Transverse colon (tissue), 4 donors: ENCODE measurements at regions not wholly inside any gene's neighbourhood (a gene's known extent, or its start where the extent isn't known, plus 50 kb on each side); places are given as distances from the start of the nearest gene placed in this dataset.

Experiments
- DNase-seq: peaks from one replicate; pipeline ENCODE4 v3.0.0-alpha.2; 2019
- H3K27ac ChIP-seq, 4 donors: fragments of 200-600 bp; sonication (generic); 2 replicates each; pipeline ENCODE4 v1.5.1; 2016 to 2018; ENCODE audit warnings: inconsistent platforms in 4 of 4
- H3K27me3 ChIP-seq: fragments of 200-600 bp; sonication (generic); 2 replicates; pipeline ENCODE4 v1.5.1; 2017; ENCODE audit warnings: inconsistent platforms
- H3K36me3 ChIP-seq, 4 donors: fragments of 200-600 bp; sonication (generic); 2 replicates each; pipeline ENCODE4 v1.5.1; 2017 to 2019; ENCODE audit warnings: inconsistent platforms in 4 of 4
- H3K4me1 ChIP-seq, 4 donors: fragments of 200-600 bp; sonication (generic); 2 replicates each; pipeline ENCODE4 v1.5.1; 2017 to 2020; ENCODE audit warnings: inconsistent platforms in 4 of 4
- H3K4me3 ChIP-seq, 4 donors: fragments of 200-600 bp; sonication (generic); 1 replicate in 1 of 4; 2 replicates in 3 of 4; pipeline versions ENCODE4 v1.5.1 to v1.6.1; 2017 to 2019; ENCODE audit warnings: inconsistent platforms in 4 of 4
- H3K9me3 ChIP-seq, 2 donors: fragments of 200-600 bp; sonication (generic); 2 replicates each; pipeline ENCODE4 v1.5.1; 2017 to 2019; ENCODE audit warnings: inconsistent platforms in 2 of 2
- EP300 ChIP-seq: sonication (generic); formaldehyde crosslinking; IDR thresholded peaks from one replicate; pipeline ENCODE4 v1.6.1; 2017; ENCODE audit warnings: antibody characterized with exemption, low read depth
- POLR2A ChIP-seq: fragments of 450-650 bp; IDR thresholded peaks from one replicate; pipeline ENCODE4 v1.6.1; 2016; ENCODE audit warnings: antibody characterized with exemption, mild to moderate bottlenecking, moderate library complexity
- POLR2AphosphoS5 ChIP-seq, 3 donors: sonication (generic); formaldehyde crosslinking; IDR thresholded peaks; one replicate each; pipeline ENCODE4 v1.6.1; 2016; ENCODE audit warnings: antibody characterized with exemption in 3 of 3
- WGBS, 2 donors: methylation state at CpG; one replicate each; pipeline ENCODE4 v1.1.5; 2018; ENCODE audit warnings: low coverage in 1 of 2; 5-methylcytosine and 5-hydroxymethylcytosine counted together
- in situ Hi-C, 4 donors: fragments of 200-750 bp; cut with MboI; loops; one replicate each; pipeline versions ENCODE4 v1.15.0 to v1.15.1; 2017; ENCODE audit warnings: low sequenced_read_pairs in 3 of 4, low pct_ligation_motif_present in 1 of 4, low pct_unique_long_range_greater_than_20kb in 1 of 4
- intact Hi-C: fragments of 100-400 bp; cut with DNase I; formaldehyde crosslinking; loops from one replicate; pipeline ENCODE4 v1.15.1; 2023; ENCODE audit warnings: low total_unique reads
- TF ChIP-seq, protein P1 (sequence below), 5 experiments: fragments of 200-600 bp in 3 of 5; fragments of 450-650 bp in 2 of 5; sonication (generic) in 3 of 5; IDR thresholded peaks; 1 replicate in 2 of 5; 2 replicates in 3 of 5; pipeline ENCODE4 v1.5.1; 2016 to 2017; ENCODE audit warnings: antibody characterized with exemption in 5 of 5, inconsistent platforms in 3 of 5, mild to moderate bottlenecking in 2 of 5, moderate library complexity in 1 of 5

DNA sequence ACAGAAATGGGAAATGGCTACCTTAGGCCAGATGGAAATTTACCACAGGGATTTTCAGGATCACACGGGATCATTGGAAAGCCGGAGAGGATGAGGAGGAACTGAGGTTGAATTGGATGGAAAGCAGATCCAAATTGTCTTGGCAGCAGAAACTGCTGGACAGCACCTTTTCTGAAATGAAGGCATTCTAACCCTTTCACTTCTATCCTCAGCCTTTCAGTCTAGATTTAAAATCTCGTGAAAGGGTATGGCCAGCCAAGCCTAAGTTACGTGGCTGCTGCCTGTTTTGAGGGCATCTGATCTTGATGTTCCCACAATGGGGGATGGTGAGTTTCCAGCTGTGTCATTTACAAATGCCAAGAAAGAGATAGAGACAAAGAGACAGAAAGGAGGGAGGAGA, 358.2 kb downstream of the KIF16B start:
- 35 to 50% methylated on average over 4 of the region's 4 CpGs for WGBS, 2 donors
- Histone ChIP-seq H3K27ac (no peak overlapping the region), H3K27me3 (no peaks in the 10 kb centered on the region), H3K4me1 (no peaks in the 10 kb centered on the region), H3K36me3 (no peaks in the 10 kb centered on the region), H3K9me3 (no peaks in the 10 kb centered on the region), H3K4me3 (no peak overlapping the region)
- DNase-seq = no peak
- TF ChIP-seq POLR2AphosphoS5 (IDR thresholded peaks at IDR 0.05) (no peak), POLR2A (no peak), EP300 (no peak)
- TF ChIP-seq, protein P1, sequence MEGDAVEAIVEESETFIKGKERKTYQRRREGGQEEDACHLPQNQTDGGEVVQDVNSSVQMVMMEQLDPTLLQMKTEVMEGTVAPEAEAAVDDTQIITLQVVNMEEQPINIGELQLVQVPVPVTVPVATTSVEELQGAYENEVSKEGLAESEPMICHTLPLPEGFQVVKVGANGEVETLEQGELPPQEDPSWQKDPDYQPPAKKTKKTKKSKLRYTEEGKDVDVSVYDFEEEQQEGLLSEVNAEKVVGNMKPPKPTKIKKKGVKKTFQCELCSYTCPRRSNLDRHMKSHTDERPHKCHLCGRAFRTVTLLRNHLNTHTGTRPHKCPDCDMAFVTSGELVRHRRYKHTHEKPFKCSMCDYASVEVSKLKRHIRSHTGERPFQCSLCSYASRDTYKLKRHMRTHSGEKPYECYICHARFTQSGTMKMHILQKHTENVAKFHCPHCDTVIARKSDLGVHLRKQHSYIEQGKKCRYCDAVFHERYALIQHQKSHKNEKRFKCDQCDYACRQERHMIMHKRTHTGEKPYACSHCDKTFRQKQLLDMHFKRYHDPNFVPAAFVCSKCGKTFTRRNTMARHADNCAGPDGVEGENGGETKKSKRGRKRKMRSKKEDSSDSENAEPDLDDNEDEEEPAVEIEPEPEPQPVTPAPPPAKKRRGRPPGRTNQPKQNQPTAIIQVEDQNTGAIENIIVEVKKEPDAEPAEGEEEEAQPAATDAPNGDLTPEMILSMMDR (IDR thresholded peaks at IDR 0.05) = no peak
- in situ Hi-C loops = no loop called here
- intact Hi-C loops = no loop called here

DNA sequence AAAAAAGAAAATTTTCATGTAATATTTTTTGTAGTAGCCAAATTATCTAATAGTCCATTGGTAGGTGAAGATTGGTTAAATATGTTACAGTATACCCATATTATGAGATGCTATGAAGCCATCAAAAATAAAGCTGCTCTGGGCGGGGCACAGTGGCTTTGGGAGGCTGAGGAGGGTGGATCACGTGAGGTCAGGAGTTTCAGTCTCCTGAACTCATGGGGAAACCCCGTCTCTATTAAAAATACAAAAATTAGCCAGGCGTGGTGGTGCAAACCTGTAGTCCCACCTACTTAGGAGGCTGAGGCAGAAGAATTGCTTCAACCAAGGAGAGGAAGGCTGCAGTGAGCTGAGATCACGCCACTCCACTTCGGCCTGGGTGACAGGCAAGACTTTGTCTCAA, 360.5 kb downstream of the KIF16B start:
- Histone ChIP-seq H3K27ac (no peak overlapping the region), H3K9me3 (no peaks in the 10 kb centered on the region), H3K4me1 (no peaks in the 10 kb centered on the region), H3K27me3 (no peaks in the 10 kb centered on the region), H3K36me3 (no peaks in the 10 kb centered on the region), H3K4me3 (no peak overlapping the region)
- WGBS, 2 donors = 76 to 88% methylated on average over 5 to 6 of the region's 6 CpGs
- in situ Hi-C loops (no loop called here), intact Hi-C loops (no loop called here)
- DNase-seq = no peak
- TF ChIP-seq, protein P1 (IDR thresholded peaks at IDR 0.05) = no peak
- TF ChIP-seq POLR2A (no peak), POLR2AphosphoS5 (IDR thresholded peaks at IDR 0.05) (no peak)

DNA sequence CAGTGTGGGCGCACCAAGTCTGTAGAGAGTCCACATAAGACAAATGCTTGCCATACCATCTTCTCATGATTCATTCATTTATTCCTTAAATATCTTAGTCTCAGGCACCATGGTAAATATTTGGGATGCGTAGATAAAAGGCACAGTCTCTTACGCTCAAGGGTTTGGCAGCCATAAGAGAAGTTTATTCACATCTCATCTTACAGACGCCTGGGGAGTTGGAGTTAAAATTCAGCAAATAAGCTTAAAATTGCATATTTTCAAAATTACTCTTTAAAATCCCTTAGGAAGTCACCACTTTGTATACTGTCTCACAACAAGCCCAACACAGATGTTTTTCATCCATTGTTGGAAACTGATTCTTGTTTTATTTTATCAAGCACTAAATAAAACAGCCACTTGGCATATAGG, 363.3 kb downstream of the KIF16B start:
- Histone ChIP-seq H3K9me3 (no peaks in the 10 kb centered on the region), H3K4me1 (no peaks in the 10 kb centered on the region), H3K27me3 (no peaks in the 10 kb centered on the region), H3K4me3 (no peak overlapping the region), H3K36me3 (no peaks in the 10 kb centered on the region), H3K27ac (no peak overlapping the region)
- TF ChIP-seq POLR2A (no peak), EP300 (no peak), POLR2AphosphoS5 (IDR thresholded peaks at IDR 0.05) (no peak)
- TF ChIP-seq, protein P1 (IDR thresholded peaks at IDR 0.05) = no peak
- intact Hi-C loops (no loop called here), in situ Hi-C loops (no loop called here)
- DNase-seq = no peak
- WGBS, 2 donors = 80 to 85% methylated on average over 4 of the region's 4 CpGs

DNA sequence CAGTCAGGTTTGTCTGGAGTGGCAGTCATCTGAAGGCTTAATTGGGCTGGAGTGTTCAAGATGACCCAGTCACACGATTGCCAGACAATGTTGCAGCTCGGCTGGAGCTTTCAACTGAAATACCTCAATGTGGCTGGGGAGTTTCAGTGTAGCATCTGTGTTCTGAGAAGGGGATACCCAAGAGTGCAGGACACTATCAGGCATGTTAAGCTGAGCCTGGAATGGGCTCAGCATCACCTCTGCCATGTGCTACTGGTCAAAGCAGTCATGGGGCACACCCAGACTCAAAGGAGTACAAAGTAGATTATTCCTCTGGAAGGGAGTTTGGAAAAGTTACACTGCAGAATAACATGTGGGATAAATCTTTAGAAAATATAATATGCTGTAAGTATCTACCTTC, 363.9 kb downstream of the KIF16B start:
- Histone ChIP-seq H3K4me3 (no peak overlapping the region), H3K27ac (no peak overlapping the region), H3K36me3 (no peaks in the 10 kb centered on the region), H3K27me3 (no peaks in the 10 kb centered on the region), H3K4me1 (no peaks in the 10 kb centered on the region), H3K9me3 (no peaks in the 10 kb centered on the region)
- TF ChIP-seq POLR2AphosphoS5 (IDR thresholded peaks at IDR 0.05) (no peak), EP300 (no peak), POLR2A (no peak)
- TF ChIP-seq, protein P1 (IDR thresholded peaks at IDR 0.05) = no peak
- intact Hi-C loops (no loop called here), in situ Hi-C loops (no loop called here)
- no peak for DNase-seq
- 83% methylated on average over 2 of the region's 2 CpGs; no CpG with 5 or more reads in 1 of the 2 donors for WGBS, 2 donors
